OCI-LY3 (cell line): ENCODE measurements at regions not wholly inside any gene's neighbourhood (a gene's known extent, or its start where the extent isn't known, plus 50 kb on each side); places are given as distances from the start of the nearest gene placed in this dataset.
A peak's percentile ranks its signal among the peaks of the same experiment; 100 is the strongest.

Experiments used
- H2AFZ ChIP-seq: fragments of 200-600, 300-600 bp; shearing (Covaris generic); 2 replicates; pipeline ENCODE4 v1.6.0; 2014; ENCODE audit warnings: antibody characterized with exemption, low read depth, low read length
- H3K27ac ChIP-seq: fragments of 200-600, 300-600 bp; sonication (generic); 2 replicates; pipeline ENCODE4 v1.5.1; 2014; ENCODE audit warnings: mild to moderate bottlenecking, low read length, moderate library complexity, mixed read lengths
- H3K27me3 ChIP-seq: fragments of 200-600, 300-600 bp; sonication (generic); 2 replicates; pipeline ENCODE4 v1.6.1; 2014; ENCODE audit warnings: low read depth, low read length, mixed read lengths
- H3K36me3 ChIP-seq: fragments of 200-600, 300-600 bp; sonication (generic); replicated peaks from 2 replicates; pipeline ENCODE3; 2014; ENCODE audit warnings: low read depth, low read length, mixed read lengths
- H3K4me1 ChIP-seq: fragments of 300-600, 200-600 bp; sonication (generic); 2 replicates; pipeline ENCODE4 v1.6.1; 2014; ENCODE audit warnings: low read length, mixed read lengths
- H3K4me2 ChIP-seq: fragments of 200-600, 300-600 bp; sonication (generic); 2 replicates; pipeline ENCODE4 v1.6.1; 2014; ENCODE audit warnings: low read length, mixed read lengths
- H3K4me3 ChIP-seq: fragments of 300-600, 200-600 bp; sonication (generic); 2 replicates; pipeline ENCODE4 v1.5.1; 2014; ENCODE audit warnings: antibody characterized with exemption, mild to moderate bottlenecking, low read length, moderate library complexity
- H3K79me2 ChIP-seq: fragments of 300-600, 200-600 bp; shearing (Covaris generic); 2 replicates; pipeline ENCODE4 v1.6.1; 2014; ENCODE audit warnings: mild to moderate bottlenecking, low read length, mixed read lengths
- H3K9ac ChIP-seq: fragments of 300-600, 200-600 bp; shearing (Covaris generic); 2 replicates; pipeline ENCODE4 v1.6.0; 2014; ENCODE audit warnings: mild to moderate bottlenecking, low read length, moderate library complexity
- H3K9me3 ChIP-seq: fragments of 200-600, 300-600 bp; shearing (Covaris generic); 2 replicates; pipeline ENCODE4 v1.6.1; 2014; ENCODE audit warnings: low read length, mixed read lengths; ENCODE audit not compliant: insufficient read depth
- H4K20me1 ChIP-seq: fragments of 200-600, 300-600 bp; sonication (generic); 2 replicates; pipeline ENCODE4 v1.6.1; 2016; ENCODE audit warnings: low read length, mixed read lengths; ENCODE audit not compliant: insufficient read depth
- CTCF ChIP-seq: fragments of 200-600, 300-600 bp; sonication (generic); IDR thresholded peaks from 2 replicates; pipeline ENCODE4 v1.5.1; 2014; ENCODE audit warnings: antibody characterized with exemption, low read length, low read depth
- EZH2phosphoT487 ChIP-seq: fragments of 200-600 bp; shearing (Covaris generic); IDR thresholded peaks from 2 replicates; pipeline ENCODE4 v1.6.1; 2018; ENCODE audit warnings: antibody characterized with exemption, mixed run types, low read depth

- Histone ChIP-seq H3K27me3 (no peaks in the 10 kb centered on the region), H3K9ac (no peak overlapping the region), H3K9me3 (no peaks in the 10 kb centered on the region), H3K27ac (no peak overlapping the region), H3K4me2 (peak overlapping the region; percentile 56), H3K79me2 (no peaks in the 10 kb centered on the region; the same call in 1 of the 2 replicates), H3K36me3 (no peaks in the 10 kb centered on the region), H4K20me1 (no peaks in the 10 kb centered on the region), H3K4me3 (no peak overlapping the region), H3K4me1 (peaks cover 45% of the 10 kb centered on the region), H2AFZ (no peak overlapping the region)
- TF ChIP-seq EZH2phosphoT487 = no peak
- TF ChIP-seq CTCF = no peak
Observed at GRCh38 chr7:17168416-17168815, 130.0 kb upstream of the AHR start.

GRCh38 chr7:17171427-17171826 lies 127.0 kb upstream of the AHR start:
- Histone ChIP-seq H3K9me3 (no peaks in the 10 kb centered on the region), H3K4me3 (no peak overlapping the region), H3K79me2 (no peaks in the 10 kb centered on the region; the same call in 1 of the 2 replicates), H3K9ac (no peak overlapping the region), H4K20me1 (no peaks in the 10 kb centered on the region), H2AFZ (no peak overlapping the region), H3K27ac (no peak overlapping the region), H3K4me1 (peaks cover 44% of the 10 kb centered on the region), H3K27me3 (no peaks in the 10 kb centered on the region), H3K36me3 (no peaks in the 10 kb centered on the region), H3K4me2 (no peak overlapping the region)
- TF ChIP-seq EZH2phosphoT487 (no peak), CTCF (no peak)

GRCh38 chr7:17176371-17177032 lies 122.0 kb upstream of the AHR start:
- no peaks in the 10 kb centered on the region for H3K9me3 ChIP-seq
- TF ChIP-seq EZH2phosphoT487 = no peak
- no peak for TF ChIP-seq CTCF
- H3K9ac ChIP-seq = no peak overlapping the region
- no peak overlapping the region for H3K27ac ChIP-seq
- H3K79me2 ChIP-seq = peaks cover 3% of the 10 kb centered on the region; the same call in 1 of the 2 replicates
- H3K4me2 ChIP-seq = peak overlapping the region; percentile 24; the same call in 1 of the 2 replicates
- H3K27me3 ChIP-seq = no peaks in the 10 kb centered on the region
- no peak overlapping the region for H2AFZ ChIP-seq
- H3K4me1 ChIP-seq = peaks cover 30% of the 10 kb centered on the region
- no peaks in the 10 kb centered on the region for H3K36me3 ChIP-seq
- H3K4me3 ChIP-seq = no peak overlapping the region
- no peaks in the 10 kb centered on the region for H4K20me1 ChIP-seq

GRCh38 chr7:17178545-17178944 lies 119.9 kb upstream of the AHR start:
- no peaks in the 10 kb centered on the region for H3K9me3 ChIP-seq
- no peak overlapping the region for H3K9ac ChIP-seq
- H3K79me2 ChIP-seq = peaks cover 3% of the 10 kb centered on the region; the same call in 1 of the 2 replicates
- no peak overlapping the region for H3K4me3 ChIP-seq
- no peak overlapping the region for H3K4me2 ChIP-seq
- no peak for TF ChIP-seq CTCF
- TF ChIP-seq EZH2phosphoT487 = no peak
- H4K20me1 ChIP-seq = no peaks in the 10 kb centered on the region
- H3K4me1 ChIP-seq = peaks cover 21% of the 10 kb centered on the region
- no peaks in the 10 kb centered on the region for H3K36me3 ChIP-seq
- H3K27ac ChIP-seq = no peak overlapping the region
- no peaks in the 10 kb centered on the region for H3K27me3 ChIP-seq
- no peak overlapping the region for H2AFZ ChIP-seq
